GM12872 (cell line): ENCODE measurements at regions not wholly inside any gene's neighbourhood (a gene's known extent, or its start where the extent isn't known, plus 50 kb on each side); places are given as distances from the start of the nearest gene placed in this dataset.

ENCODE experiments used
- CTCF ChIP-seq: IDR thresholded peaks from 3 replicates; pipeline ENCODE4 v1.5.1; 2011; ENCODE audit warnings: low read depth, mild to moderate bottlenecking, low read length, moderate library complexity; ENCODE audit not compliant: insufficient read depth

GRCh38 chr5:120738568-120738967, 274.5 kb downstream of the PRR16 start:
- no peak for TF ChIP-seq CTCF

- TF ChIP-seq CTCF: no peak
These were observed 276.9 kb downstream of the PRR16 start for GRCh38 chr5:120740989-120741388.

GRCh38 chr5:120748474-120748873, 284.4 kb downstream of the PRR16 start:
- TF ChIP-seq CTCF: no peak

- TF ChIP-seq CTCF: no peak
These were observed 285.6 kb downstream of the PRR16 start for GRCh38 chr5:120749737-120750136.

- TF ChIP-seq CTCF: no peak
These were observed 295.5 kb downstream of the PRR16 start for GRCh38 chr5:120759587-120759986.

GRCh38 chr5:120761986-120762385, 297.9 kb downstream of the PRR16 start:
- TF ChIP-seq CTCF: no peak

GRCh38 chr5:120765189-120765588, 301.1 kb downstream of the PRR16 start:
- TF ChIP-seq CTCF: no peak

GRCh38 chr5:120767178-120767820, 303.2 kb downstream of the PRR16 start:
- TF ChIP-seq CTCF: no peak
